C1 segment of cervical spinal cord (tissue), 14 donors: ENCODE measurements at regions not wholly inside any gene's neighbourhood (a gene's known extent, or its start where the extent isn't known, plus 50 kb on each side); places are given as distances from the start of the nearest gene placed in this dataset.
"Not testable (repeated sequence)": the region's sequence is repeated elsewhere in the genome, so short reads cannot be mapped to it uniquely, and the experiment has no call there.

Source experiments
- DNase-seq, 14 donors: peaks; one replicate each; lab custom pipeline; 2025; lab: John Stamatoyannopoulos, UW

DNA sequence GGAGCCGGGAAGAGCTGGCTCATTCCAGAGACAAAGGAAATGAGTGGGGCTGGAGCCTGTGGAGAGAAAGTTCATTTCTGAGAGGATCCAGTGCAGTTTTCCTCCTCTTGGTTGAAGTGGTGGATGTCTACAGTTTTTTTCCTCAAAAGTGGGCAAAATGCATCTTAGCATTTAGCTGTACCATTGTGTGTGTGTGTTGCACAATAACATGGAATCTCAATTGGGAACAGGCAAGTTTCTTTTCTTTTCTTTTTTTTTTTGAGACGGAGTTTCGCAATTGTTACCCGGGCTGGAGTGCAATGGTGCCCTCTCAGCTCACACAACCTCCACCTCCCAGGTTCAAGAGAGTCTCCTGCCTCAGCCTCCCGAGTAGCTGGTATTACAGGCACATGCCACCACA is 101.5 kb upstream of the UBE2E1 start:
- DNase-seq: no peak

- no peak for DNase-seq
These were observed 99.6 kb upstream of the UBE2E1 start for GRCh38 chr3:23706111-23706510.

DNA sequence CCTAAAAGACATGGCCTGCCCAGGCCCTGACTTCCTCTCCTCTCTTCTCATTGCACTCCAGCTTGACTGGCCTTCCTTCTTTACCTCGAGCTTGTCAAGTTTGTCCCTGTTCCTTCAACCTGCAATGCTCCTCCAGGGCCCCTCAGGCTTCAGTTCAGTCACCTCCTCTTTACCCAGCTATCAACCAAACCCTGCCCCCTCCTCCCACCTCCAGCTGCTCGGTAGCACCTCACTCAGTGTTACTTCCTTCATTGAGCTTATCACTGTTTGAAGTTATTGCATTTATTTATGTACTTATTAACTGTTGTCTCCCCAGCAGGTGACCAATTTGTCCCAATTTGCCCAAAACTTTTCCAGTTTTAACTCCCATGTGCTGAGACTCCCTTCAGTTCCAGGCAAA is 95.8 kb upstream of the UBE2E1 start:
- DNase-seq: no peak

DNA sequence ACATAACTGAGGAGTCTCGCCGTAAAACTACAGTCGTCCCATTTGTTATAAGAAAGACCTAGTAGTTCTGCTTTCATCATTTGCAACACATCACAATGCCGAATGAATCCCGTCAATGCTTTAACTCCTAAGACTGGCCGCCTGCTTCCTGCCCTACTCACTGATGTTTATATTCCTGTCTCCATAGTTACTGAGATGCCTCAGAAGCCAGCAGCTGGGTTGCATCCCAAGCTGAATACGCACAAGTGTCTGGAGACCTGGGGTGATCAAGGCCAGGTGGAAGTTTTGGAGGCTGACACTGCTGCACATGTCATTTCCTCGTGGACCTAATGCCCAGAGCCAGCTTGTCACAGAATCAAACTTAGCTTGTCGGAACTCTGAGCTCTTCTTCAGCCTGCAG is 95.2 kb upstream of the UBE2E1 start:
- DNase-seq: no peak

- DNase-seq: no peak
These were observed 93.8 kb upstream of the UBE2E1 start for GRCh38 chr3:23711916-23712494.

DNA sequence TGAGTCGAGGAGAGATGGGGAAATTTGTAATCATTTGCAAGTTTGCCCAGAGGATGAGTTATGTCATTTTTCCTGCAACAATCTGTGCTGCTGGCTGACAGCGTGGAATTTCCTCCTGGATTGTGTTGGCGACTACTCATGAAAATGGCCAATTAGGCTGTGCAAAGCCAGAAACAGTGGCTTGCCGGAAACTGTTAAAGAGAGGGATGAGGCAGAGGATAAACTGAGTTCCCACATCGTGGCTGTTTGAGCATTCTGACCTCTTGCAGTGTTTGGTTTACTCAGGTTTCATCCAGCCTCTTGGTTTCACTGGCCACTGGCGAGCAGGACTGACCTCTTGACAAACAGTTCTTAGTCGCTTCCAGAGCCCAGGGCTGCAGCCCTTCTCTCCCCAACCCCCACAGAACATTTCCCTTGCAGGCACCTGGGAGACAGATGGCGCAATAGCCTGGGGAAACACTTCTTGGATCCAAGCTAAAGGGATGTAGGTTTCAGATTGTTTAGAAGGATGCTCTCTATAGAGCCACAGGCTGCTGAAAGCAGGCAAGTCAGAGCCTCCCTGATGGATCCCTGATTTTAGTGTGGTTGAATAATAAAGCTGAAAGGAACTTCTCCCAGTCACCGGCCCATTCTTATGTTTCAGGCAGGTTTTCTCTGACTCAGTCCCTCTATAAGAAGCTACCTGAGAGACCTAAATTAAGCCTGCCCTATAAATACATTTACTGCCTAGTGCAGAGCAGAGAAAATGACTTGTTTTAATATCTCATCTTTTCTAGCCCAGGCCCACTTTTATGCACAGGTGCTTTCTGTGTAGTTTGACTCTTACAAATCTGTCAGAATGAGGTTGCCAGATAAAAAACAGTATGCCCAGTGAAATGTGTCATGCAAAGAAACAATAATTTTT is 92.8 kb upstream of the UBE2E1 start:
- peak in 5 of 14 donors; percentile 10 to 96 (median 44) for DNase-seq

GRCh38 chr3:23713641-23714040 is 92.1 kb upstream of the UBE2E1 start:
- no peak for DNase-seq

- no peak for DNase-seq
These were observed 85.7 kb upstream of the UBE2E1 start for GRCh38 chr3:23720059-23720458.

DNA sequence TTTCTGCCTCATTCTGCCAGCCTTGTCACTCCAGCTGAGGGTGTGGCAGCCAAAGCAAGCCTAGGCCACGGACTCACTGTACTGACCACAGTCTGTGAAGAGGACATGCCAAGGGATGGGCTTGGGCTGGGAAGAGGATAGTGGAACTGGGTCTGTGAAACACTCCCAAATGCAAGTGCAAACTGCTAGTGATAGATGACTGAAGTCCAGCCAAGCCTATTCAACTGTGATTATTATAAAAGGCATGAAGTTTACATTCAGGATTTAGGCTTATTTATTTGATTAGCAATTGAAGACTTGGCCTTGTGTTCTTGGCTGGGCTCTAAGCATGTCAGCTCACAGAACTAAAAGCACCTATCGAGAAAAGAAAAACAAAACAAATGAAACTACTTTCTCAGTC is 84.9 kb upstream of the UBE2E1 start:
- no peak for DNase-seq

DNA sequence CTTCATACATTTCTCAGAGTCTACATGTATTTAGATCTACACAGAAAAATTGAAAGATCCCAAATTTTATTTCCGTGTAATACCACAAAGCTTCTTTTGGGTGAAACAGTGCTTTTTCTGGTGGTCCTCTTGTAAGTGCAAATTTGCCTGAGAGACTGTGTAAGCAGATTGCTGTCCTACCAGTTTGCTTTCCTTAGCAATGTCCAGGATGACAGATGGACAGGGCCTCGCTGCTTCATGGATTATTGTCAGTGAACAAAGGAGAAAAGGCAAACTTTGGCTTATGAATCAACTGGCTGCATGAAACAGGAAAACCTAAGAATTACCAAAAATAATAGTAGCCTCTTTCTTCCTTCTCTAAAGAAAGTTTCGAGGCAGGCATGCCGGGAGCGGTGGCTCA is 82.6 kb upstream of the UBE2E1 start:
- DNase-seq: peak in 1 of 14 donors; percentile 25

- no peak for DNase-seq
These were observed 81.8 kb upstream of the UBE2E1 start for GRCh38 chr3:23723930-23724329.

GRCh38 chr3:23726811-23727548 is 78.8 kb upstream of the UBE2E1 start:
- no peak for DNase-seq

DNA sequence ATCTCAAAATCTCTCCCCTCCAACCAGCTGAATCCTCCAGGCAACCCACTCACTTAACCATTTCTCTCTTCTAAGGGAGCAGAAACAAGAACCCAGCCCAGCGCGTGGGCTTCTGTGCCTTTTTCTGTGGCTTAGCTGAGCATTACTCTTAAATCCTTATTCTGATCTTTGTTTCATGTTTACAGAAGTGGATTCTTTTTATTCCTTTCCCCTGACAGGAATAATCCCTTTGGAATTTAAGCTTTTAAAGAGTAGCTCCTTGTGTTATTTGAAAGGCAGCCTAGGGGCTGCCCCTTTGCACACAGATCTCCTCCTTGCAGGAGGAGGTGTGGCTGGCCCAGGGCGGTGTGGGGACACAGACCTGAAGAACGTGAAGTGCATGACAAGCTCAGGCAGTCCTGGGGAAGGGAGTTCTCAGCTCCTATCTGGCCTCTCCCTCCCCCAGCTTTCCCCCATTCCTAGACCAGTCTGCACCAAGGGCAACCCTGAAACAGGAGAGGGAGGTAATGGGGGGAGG is 77.1 kb upstream of the UBE2E1 start:
- DNase-seq: no peak

DNA sequence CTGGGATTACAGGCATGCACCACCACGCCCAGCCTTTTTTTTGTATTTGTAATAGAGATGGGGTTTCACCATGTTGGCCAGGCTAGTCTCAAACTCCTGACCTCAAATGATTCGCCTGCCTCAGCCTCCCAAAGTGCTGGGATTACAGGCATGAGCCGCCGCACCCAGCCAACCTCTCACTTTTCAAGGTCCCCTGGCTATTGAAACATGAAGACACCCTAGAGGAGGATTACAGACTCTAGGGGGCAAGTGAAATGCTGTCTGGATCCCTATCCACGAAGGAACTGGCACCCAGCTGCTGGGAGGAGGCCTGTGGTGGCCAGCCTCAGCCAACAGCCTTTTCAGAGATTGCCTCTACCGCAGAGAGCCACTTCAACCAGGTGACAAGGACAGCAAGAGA is 76.4 kb upstream of the UBE2E1 start:
- DNase-seq: not testable (repeated sequence)

DNA sequence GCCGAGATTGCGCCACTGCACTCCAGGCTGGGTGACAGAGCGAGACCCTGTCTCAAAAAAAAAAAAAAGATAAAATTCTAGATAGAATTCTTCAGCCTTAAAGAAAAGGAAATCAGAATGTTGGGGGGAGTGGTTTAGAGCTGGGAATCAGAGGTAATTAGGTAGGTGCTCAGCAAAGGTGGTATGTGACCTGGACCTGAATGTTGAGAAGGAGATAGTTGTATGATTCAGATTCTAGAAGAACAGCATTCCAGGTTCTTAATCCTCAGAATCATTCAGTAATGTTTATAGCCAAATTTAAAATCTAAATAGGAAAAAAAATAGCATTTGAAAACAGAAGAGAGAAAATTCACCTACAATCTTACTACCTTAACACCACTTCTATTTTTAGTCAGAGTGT is 71.3 kb upstream of the UBE2E1 start:
- no peak for DNase-seq

DNA sequence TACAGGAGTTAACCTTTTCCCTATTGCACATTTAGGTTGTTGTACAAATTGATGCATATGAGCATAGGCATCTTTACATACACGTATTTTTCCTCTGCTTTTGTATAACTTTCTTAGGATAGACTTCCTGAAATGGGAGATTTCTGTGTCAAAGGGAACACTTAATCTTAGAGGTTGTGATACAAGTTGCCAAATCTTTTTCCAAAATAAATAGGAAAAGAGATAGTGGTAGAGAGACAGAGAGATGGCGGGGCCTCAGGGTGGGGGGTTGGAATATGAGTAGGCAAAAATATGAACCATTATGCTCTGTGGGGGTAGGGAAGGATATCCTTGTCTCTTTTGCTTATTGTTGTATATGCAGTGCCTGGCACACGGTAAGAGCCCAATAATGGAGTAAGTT is 70.7 kb upstream of the UBE2E1 start:
- DNase-seq: no peak

- peak in 1 of 14 donors; percentile 38 for DNase-seq
These were observed 70.0 kb upstream of the UBE2E1 start for GRCh38 chr3:23735535-23736326.

DNA sequence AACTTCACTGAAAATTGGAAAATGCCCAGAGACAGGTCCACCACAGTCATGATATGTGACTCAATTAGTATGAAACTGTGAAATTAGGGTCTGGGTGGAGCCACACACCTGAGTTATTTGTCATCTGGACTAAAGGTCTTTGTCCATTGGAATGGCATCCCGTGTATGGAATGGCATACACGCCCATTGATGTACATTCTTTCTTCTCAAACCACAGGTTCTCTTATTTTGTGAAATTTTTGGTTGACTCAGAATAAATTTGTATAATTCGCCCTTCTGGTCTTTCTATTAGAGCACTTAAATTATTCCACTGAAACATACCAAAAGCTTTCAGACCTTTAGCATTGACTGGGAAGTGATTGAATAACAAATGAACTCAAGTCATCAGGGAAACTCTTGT is 66.8 kb upstream of the UBE2E1 start:
- DNase-seq: no peak

DNA sequence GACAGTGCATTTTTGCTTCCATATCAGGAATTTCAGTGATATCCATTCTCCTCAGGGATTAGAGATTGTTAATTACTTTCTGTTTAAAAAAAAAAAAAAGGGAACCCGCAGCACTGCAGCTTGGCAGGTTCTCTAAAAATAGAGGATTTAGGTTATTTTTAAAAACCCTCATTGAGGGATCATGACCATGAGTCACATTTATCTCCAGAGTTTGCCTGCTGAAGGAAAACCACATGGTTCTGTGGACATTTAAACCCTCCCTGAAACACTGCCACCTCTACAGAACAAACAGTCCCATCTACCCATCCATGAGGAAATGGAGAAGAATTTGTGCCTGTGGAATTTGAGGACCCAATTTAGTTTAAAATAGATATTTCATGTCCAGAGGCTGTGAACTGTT is 66.2 kb upstream of the UBE2E1 start:
- DNase-seq: peak in 1 of 14 donors; percentile 83

DNA sequence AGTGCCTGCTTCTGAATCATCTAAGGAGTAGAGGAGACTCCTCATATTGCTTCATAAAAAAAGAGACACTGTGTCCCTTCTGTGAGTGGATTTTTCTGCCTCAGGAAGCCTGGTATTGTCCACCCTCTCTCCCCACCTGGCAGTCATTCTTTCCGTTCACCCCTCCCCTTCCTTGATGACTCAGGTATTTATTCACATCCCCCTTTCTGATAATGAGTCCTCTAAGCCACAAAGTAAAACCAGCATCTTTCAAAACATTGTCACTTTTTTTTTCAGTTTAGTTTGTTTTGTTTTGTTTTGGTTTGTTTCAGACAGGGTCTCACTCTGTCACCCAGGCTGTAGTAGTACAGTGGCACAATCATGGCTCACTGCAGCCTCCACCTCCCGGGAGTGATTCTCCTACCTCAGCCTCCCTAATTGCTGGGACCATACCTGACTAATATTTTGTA is 65.2 kb upstream of the UBE2E1 start:
- DNase-seq: peak in 1 of 14 donors; percentile 4

- no peak for DNase-seq
These were observed 64.6 kb upstream of the UBE2E1 start for GRCh38 chr3:23741036-23741706.
